Activated T-cell treated with anti-CD3 and anti-CD28 coated beads, Interleukin-2, amount 50 U/mL, for 4 hours (primary cell): ENCODE measurements at regions not wholly inside any gene's neighbourhood (a gene's known extent, or its start where the extent isn't known, plus 50 kb on each side); places are given as distances from the start of the nearest gene placed in this dataset.

Experiments
- ATAC-seq, 2 donors: fragments of 200-7000 bp; cut with Tn5 transposase; one replicate each; pipeline ENCODE4 v1.10.0; 2021
- DNase-seq: peaks from one replicate; pipeline ENCODE4 v3.0.0-alpha.2; 2020
- H3K27me3 Mint-ChIP-seq: one replicate; pipeline ENCODE4 v1.8.0; 2021; ENCODE audit warnings: low read depth, mixed read lengths
- H3K36me3 Mint-ChIP-seq: one replicate; pipeline ENCODE4 v1.8.0; 2022; ENCODE audit warnings: mixed read lengths; ENCODE audit not compliant: insufficient read depth
- H3K4me1 Mint-ChIP-seq: one replicate; pipeline ENCODE4 v1.8.0; 2021; ENCODE audit warnings: low read depth, mixed read lengths
- H3K4me3 Mint-ChIP-seq: one replicate; pipeline ENCODE4 v1.8.0; 2021; ENCODE audit warnings: mild to moderate bottlenecking, moderate library complexity, mixed read lengths
- H3K9me3 Mint-ChIP-seq: one replicate; pipeline ENCODE4 v1.8.0; 2021; ENCODE audit warnings: mixed read lengths

GRCh38 chr12:92089559-92089958, 56.1 kb downstream of the BTG1 start:
- no peak overlapping the region for H3K4me3 Mint-ChIP-seq
- DNase-seq (no peak), ATAC-seq (no peak)

DNA sequence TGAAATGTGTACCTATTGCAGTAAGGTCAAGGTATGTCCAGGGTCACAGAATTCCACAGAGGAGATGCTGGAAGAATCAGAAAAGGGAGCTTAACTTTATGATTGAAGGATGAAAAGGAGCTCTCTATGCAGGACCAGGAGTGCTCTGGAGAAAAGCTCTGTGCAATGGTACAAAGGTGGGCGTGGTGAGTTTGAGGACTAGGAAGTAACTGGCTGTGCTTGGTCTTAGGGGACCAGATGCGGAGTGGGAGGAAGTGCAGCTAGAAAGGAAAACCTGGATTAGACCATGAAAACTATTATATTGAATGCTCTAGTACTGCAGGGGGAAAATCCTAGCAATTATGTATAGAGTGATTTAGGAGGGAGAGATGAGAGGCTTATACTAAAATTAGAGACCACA, 56.8 kb downstream of the BTG1 start:
- no peak overlapping the region for H3K4me3 Mint-ChIP-seq
- peaks cover 28% of the 10 kb centered on the region for H3K4me1 Mint-ChIP-seq
- DNase-seq, result no peak
- H3K27me3 Mint-ChIP-seq, result no peaks in the 10 kb centered on the region
- ATAC-seq, result no peak
- H3K9me3 Mint-ChIP-seq, result no peaks in the 10 kb centered on the region
- H3K36me3 Mint-ChIP-seq, result peaks cover 2% of the 10 kb centered on the region

More at GRCh38 chr12:92089559-92089958, 56.1 kb downstream of the BTG1 start:
- no peaks in the 10 kb centered on the region for H3K27me3 Mint-ChIP-seq
- H3K4me1 Mint-ChIP-seq, result peaks cover 32% of the 10 kb centered on the region
- no peaks in the 10 kb centered on the region for H3K9me3 Mint-ChIP-seq
- peaks cover 2% of the 10 kb centered on the region for H3K36me3 Mint-ChIP-seq

DNA sequence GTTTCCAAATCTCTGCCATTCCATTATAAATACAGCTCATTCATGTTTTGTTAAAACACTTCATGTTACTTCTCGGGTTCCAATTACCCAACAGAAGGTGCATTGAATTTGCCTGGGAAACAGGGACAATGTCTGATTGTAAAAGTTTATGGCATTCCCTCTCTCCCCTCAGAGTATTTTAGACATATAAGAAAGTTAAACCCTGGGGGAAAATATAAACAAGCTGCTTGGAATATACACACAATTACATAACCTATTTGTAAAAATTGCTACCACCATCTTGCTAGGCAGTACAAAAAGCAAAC, 60.0 kb downstream of the BTG1 start:
- no peak overlapping the region for H3K4me3 Mint-ChIP-seq
- peaks cover 2% of the 10 kb centered on the region for H3K36me3 Mint-ChIP-seq
- peaks cover 40% of the 10 kb centered on the region for H3K4me1 Mint-ChIP-seq
- H3K9me3 Mint-ChIP-seq, result no peaks in the 10 kb centered on the region
- no peak for DNase-seq
- H3K27me3 Mint-ChIP-seq, result no peaks in the 10 kb centered on the region
- no peak for ATAC-seq

- DNase-seq (no peak), ATAC-seq (peak in 1 of 2 donors; percentile 24)
- Mint-ChIP-seq H3K36me3 (peaks cover 2% of the 10 kb centered on the region), H3K27me3 (no peaks in the 10 kb centered on the region), H3K4me1 (peaks cover 43% of the 10 kb centered on the region), H3K9me3 (no peaks in the 10 kb centered on the region), H3K4me3 (no peak overlapping the region)
These were observed 60.5 kb downstream of the BTG1 start for GRCh38 chr12:92085040-92085735.

DNA sequence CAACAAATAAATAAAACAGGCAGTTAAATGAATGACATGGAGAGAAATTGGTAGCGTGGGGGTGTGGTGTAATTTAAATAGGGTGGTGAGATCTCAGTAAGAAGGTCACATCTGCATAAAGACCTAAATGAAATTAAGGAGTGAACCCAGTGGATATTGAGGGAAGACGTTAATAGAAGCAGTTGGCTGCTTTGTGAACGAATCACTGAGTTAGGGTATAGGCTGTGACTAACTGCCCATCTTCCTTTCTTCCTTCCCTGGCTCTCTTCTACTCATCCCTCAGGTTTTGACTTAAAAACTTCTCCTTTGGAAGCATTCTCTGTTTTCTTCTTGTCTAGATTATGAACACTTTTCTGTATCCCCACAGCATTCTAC, 64.7 kb downstream of the BTG1 start:
- Mint-ChIP-seq H3K27me3 (no peaks in the 10 kb centered on the region), H3K4me3 (peak overlapping the region; percentile 45), H3K4me1 (peaks cover 71% of the 10 kb centered on the region), H3K36me3 (peaks cover 6% of the 10 kb centered on the region), H3K9me3 (no peaks in the 10 kb centered on the region)
- ATAC-seq (no peak), DNase-seq (no peak)

DNA sequence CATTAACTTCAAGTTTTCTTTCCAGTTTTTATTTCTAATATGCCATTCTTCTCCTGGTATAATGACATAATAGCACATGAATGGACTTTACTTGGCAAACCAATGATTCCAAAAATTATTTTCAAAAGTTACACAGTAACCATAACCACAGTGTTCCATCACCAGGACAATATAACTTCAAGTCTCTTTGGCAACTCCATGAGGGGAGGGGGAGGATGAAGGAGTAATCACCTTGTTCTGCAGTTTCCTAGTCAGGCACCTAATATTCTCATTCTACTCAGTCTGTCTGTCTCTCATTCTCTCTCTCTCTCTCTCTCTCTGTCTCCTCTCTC, 66.6 kb downstream of the BTG1 start:
- peaks cover 4% of the 10 kb centered on the region for H3K36me3 Mint-ChIP-seq
- H3K4me1 Mint-ChIP-seq, result peaks cover 74% of the 10 kb centered on the region
- no peaks in the 10 kb centered on the region for H3K9me3 Mint-ChIP-seq
- H3K27me3 Mint-ChIP-seq, result no peaks in the 10 kb centered on the region
- DNase-seq (no peak), ATAC-seq (no peak)
- no peak overlapping the region for H3K4me3 Mint-ChIP-seq

DNA sequence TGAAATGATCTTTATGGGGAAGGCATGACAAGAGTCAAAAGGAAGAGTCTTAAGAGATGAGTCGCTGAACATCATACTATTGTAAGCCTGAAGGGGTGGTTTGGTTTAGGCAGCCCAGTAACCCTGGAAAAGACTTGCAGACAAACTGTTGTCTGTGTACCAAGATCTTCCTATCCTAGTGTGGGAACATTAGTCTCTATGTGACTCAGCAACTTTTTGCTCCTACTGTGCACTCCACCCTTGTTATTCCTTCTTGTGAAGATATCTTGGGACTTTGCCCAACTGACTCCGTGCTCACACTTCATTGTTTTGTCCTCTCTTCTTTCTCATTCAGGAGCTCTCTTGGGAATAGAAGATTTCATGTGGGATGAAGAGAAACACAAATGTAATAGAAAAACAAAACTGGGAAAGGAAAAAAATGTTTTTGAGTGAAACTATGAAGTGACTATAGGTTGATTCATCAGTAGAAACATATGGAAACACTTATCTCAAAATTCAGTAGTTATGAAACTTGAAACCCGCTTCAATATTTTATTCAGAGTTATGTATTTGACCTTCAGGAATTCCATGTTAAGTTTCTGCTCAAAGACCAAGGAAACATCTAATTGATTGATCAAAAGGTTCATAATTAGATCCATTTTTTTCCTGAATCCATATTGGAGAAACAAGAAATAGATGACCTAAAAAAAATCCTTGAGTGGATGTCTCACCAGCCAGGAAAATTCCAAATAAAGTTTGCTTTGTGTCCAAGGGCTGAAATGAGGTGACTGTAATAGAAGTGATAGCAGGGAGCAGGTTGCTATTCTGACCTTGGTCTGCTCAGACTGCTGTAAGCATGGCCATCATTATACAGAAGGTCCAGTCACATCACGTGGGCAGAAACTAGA, 67.2 kb downstream of the BTG1 start:
- Mint-ChIP-seq H3K27me3 (no peaks in the 10 kb centered on the region), H3K36me3 (peaks cover 4% of the 10 kb centered on the region), H3K9me3 (no peaks in the 10 kb centered on the region), H3K4me3 (no peak overlapping the region), H3K4me1 (peaks cover 76% of the 10 kb centered on the region)
- DNase-seq, result no peak
- peak; percentile 82 to 84 for ATAC-seq

DNA sequence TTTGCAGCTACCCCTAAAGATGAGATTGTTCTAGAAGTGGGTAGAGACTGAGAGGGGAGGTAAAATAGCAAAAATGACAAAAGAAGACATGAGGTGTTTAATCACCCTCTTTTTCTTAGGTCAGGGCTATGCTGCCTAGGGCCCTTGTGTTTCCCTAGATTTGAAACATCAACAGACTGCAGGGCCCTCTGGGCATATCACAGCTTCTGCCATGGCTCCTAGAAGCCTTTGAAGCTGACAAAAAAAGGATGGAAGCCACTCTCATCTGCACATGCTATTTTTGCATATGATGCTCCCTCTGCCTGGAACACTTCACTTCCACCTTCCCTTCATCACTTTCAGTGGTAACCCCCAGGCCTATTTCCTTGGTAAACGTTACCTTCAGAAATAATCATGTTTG, 68.1 kb downstream of the BTG1 start:
- Mint-ChIP-seq H3K4me3 (no peak overlapping the region), H3K9me3 (peaks cover 5% of the 10 kb centered on the region), H3K4me1 (peaks cover 82% of the 10 kb centered on the region), H3K27me3 (no peaks in the 10 kb centered on the region), H3K36me3 (peaks cover 6% of the 10 kb centered on the region)
- no peak for ATAC-seq
- no peak for DNase-seq

GRCh38 chr12:92076101-92076500, 69.5 kb downstream of the BTG1 start:
- DNase-seq (no peak), ATAC-seq (no peak)
- Mint-ChIP-seq H3K27me3 (no peaks in the 10 kb centered on the region), H3K4me1 (peaks cover 72% of the 10 kb centered on the region), H3K4me3 (no peak overlapping the region), H3K36me3 (peaks cover 6% of the 10 kb centered on the region), H3K9me3 (peaks cover 5% of the 10 kb centered on the region)

DNA sequence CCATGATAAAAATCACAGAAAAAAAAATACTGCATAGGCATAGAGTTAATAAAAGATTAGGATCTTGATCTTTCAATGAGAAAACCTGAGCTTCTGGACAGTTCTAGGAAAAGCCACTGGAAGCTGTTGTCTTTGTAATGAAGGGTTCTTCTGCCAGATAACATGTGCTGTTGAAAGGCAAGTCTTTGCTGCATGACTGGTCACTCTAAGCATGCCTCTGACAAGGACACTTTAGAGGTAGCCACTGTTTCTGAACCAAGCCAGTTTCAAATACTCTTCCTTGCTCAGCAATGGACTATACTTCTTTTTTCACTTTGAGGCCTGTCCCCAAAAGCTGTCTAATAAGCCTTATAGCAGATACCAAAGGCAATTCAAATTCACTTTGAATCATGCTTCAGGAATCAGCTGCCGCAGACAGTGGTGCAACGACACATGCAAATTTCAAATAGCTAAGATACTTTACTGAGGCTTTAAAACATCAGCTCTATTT, 70.2 kb downstream of the BTG1 start:
- ATAC-seq (no peak), DNase-seq (no peak)
- Mint-ChIP-seq H3K36me3 (peaks cover 6% of the 10 kb centered on the region), H3K9me3 (peaks cover 5% of the 10 kb centered on the region), H3K4me1 (peaks cover 66% of the 10 kb centered on the region), H3K4me3 (no peak overlapping the region), H3K27me3 (no peaks in the 10 kb centered on the region)

DNA sequence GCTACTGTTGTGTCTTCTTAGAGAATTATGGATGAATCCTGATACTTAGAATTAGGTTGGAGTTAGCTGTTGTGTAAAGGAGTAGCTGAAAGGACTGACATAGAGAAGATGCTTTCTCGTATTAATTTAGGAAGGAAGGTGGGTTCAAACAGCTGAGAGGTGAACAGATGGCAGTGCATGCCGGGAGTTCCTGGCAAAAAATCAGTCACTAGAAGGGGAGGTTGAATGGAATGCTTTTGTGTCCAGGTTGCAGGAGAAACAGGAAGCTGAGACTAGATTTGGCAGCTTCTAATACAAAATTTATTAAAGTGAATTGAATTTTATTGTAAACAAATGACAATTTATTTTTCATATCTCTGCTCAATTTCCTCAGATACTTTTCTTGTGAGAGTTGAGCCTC, 70.8 kb downstream of the BTG1 start:
- DNase-seq (no peak), ATAC-seq (no peak)
- Mint-ChIP-seq H3K36me3 (peaks cover 6% of the 10 kb centered on the region), H3K27me3 (no peaks in the 10 kb centered on the region), H3K4me3 (no peak overlapping the region), H3K9me3 (peaks cover 5% of the 10 kb centered on the region), H3K4me1 (peaks cover 61% of the 10 kb centered on the region)

DNA sequence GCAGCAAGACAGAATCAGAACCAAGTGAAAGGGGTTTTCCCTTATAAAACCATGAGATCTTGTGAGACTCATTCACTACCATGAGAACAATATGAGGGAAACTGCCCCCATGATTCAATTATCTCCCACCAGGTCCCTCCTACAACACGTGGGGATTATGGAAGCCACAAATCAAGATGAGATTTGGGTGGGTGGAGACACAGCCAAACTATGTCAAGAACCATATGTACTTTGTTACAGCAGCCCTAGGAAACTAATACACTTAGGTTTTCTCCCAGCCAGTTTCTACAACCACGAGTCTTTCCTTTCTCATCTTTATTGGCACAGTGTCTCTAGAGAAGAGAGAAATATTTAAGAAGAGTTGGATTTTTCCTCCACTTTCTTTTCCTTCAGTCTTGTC, 72.6 kb downstream of the BTG1 start:
- ATAC-seq (peak in 1 of 2 donors; percentile 49), DNase-seq (no peak)
- H3K4me3 Mint-ChIP-seq, result no peak overlapping the region
- H3K9me3 Mint-ChIP-seq, result peaks cover 5% of the 10 kb centered on the region
- peaks cover 6% of the 10 kb centered on the region for H3K36me3 Mint-ChIP-seq
- H3K4me1 Mint-ChIP-seq, result peaks cover 48% of the 10 kb centered on the region
- H3K27me3 Mint-ChIP-seq, result no peaks in the 10 kb centered on the region

- H3K9me3 Mint-ChIP-seq, result peaks cover 5% of the 10 kb centered on the region
- peaks cover 38% of the 10 kb centered on the region for H3K4me1 Mint-ChIP-seq
- no peak for ATAC-seq
These were observed 73.5 kb downstream of the BTG1 start for GRCh38 chr12:92072112-92072511.

GRCh38 chr12:92070864-92071445, 74.7 kb downstream of the BTG1 start:
- DNase-seq (no peak), ATAC-seq (no peak)
- Mint-ChIP-seq H3K36me3 (peaks cover 2% of the 10 kb centered on the region), H3K9me3 (peaks cover 5% of the 10 kb centered on the region), H3K4me1 (peaks cover 32% of the 10 kb centered on the region), H3K27me3 (no peaks in the 10 kb centered on the region), H3K4me3 (no peak overlapping the region)

More at GRCh38 chr12:92072112-92072511, 73.5 kb downstream of the BTG1 start:
- Mint-ChIP-seq H3K27me3 (no peaks in the 10 kb centered on the region), H3K36me3 (peaks cover 2% of the 10 kb centered on the region), H3K4me3 (no peak overlapping the region)
- no peak for DNase-seq
